HT-29 (cell line): ENCODE measurements at regions not wholly inside any gene's neighbourhood (a gene's known extent, or its start where the extent isn't known, plus 50 kb on each side); places are given as distances from the start of the nearest gene placed in this dataset.

Source experiments
- DNase-seq: peaks from one replicate; pipeline ENCODE4 v3.0.0-alpha.2; 2015; ENCODE audit warnings: low spot score

DNA sequence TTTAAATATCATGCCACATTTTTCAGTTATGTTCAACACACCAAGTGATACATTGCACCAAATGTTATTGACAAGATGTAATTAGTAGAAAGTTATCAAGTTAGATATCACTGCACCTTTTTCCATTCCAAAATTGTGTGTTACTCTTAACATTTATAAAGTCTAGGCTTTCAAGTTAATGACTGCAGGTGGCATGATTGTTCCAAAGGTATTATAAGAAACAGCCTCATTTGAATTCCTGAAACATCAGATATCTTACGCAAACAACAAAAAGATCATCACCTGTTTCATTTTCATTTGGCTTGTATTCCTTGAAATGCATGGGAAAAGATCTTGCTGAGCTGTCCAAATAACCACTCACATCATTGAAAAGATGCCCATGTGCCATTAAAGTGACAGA, 1528.2 kb upstream of the ZEB2 start:
- no peak for DNase-seq

DNA sequence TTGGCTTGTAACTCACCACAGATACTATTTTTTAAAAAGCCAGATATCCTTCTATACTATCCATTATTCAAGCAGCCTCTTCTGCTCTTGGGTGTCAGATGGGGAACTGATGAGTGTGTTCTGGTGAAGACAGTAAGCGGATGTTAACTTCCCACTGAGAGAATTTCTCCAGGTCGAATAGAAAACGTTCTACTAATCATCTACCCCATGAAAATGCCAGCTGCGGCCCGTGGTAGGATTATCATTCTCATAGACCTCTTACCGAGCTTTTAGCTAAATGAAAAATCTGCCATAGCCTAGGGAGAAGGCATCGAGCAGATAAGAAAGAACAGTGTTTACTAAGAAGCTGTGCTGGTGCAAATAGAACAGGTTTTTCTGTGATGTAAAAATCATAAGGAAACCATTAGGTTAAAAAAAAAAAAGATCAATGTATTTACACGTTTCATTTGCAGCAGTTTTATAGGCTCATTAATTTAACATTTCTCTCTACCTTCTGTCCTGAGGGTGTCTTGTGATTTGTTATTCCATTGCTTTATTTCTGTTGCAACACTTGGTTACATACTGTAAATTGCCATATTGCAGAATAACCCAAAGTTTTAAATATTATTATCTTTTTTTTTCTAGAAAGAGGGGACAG, 1521.5 kb upstream of the ZEB2 start:
- no peak for DNase-seq

DNA sequence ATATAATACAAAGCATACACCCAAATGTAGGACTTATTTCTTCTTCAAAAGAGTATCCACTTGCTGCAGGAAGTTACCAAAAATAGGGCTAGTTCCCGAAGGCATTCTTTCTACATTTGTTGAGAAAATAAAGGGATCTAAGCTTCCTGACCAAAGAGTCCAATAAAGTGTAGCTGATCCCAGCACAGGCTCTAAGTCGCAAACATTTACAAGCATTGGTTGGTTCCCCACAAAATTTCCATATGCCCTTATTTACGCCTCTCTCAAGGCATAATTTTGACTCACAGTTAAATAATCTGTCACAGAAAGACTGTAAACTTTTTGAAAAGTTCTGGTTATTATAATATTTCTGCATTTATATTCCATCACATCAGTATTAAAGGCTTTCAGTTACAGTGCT, 1520.1 kb upstream of the ZEB2 start:
- DNase-seq: no peak

DNA sequence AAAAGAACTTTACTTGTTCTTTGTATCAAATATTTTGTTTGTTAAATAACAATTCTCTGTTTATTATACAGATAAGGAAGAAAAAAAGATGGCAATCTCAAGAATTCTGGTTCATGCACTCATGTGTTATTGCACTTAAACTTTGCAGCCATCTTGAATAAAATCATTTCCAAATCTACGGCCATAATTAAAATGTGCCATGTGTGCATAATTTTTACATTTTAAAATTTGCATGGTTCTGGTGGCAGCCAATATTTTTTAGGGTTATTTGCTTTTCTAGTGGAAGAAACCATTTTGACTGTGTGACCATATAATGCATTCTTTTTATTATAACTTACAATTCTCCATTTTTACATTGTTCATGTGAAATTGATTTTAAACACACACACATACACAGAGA, 1518.1 kb upstream of the ZEB2 start:
- DNase-seq: no peak

DNA sequence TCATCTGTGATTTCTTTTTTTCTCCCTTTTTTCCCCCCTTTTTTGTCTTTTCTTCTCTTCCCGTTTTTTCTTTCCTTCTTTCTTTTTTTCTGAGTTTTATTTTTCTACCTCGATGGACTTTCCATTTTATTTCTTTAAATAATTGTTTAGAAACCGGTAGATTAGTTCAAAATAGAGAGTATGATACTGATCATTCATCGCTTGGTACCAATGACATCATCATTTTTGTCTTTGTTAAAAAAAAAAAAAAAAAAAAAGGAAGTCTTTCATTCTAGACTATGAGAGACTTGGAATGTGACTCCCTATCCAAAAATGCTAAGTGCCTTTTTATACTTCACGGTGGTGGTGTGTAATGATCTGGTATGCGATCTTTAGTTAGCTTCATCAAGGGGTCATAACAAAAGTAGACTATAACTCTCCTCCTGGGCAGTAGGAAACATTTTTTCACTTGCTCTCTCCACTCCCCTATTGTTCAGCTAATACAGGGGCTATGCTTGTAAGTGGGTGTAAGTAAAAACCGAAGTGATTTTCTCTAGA, 1517.5 kb upstream of the ZEB2 start:
- DNase-seq: no peak

DNA sequence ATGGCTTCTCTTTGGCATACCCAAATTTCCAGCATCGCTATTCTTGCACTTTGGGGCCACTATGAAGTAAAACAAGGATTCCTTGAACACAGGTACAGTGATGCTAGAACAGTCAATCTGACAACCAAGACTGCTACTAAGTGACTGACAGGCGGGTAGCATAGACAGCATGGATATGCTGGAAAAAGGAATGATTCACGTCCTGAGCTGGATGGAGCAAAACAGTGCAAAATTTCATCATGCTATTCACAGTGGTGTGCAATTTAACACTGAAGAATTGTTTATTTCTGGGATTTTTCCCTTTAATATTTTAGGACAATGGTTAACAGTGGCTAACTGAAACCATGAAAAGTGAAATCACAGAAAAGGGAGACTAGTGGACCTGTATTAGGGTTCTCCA, 1511.2 kb upstream of the ZEB2 start:
- no peak for DNase-seq

DNA sequence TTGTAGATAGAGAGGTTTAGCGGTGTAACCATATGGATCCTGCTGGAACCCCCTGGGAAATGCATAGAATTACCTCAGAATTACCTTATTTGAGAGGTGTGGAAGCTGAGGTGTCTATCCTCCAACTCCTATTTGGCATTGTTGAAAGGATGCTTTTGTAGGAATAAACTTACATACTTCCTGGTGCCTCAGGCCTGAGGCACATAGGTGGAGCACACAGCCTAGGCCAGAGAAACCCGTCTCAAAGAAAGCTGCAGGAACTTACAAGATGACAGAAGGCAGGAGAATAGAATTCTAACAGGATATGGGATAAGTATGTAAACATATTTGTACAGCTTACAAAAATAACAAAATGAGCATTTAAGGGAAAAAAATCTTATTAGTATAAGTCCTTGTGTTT, 1507.2 kb upstream of the ZEB2 start:
- DNase-seq: no peak

DNA sequence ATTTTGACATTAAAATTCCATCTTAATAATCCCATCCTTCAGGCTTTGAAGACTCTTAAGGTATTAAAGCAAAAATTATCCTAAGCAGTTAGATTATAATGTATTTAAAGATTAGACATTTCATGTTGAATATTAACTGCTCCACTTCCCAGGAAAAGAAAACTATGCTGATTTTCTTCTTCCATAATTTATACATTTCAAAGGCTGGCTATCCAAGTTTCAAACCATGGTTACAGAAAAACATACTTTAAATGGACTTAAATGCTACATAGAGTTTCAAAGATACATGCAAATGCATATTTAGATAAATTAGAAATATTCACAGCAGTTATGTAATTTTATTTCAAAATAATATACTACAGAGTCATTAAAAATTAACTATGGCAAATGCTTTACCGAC, 1505.6 kb upstream of the ZEB2 start:
- no peak for DNase-seq

DNA sequence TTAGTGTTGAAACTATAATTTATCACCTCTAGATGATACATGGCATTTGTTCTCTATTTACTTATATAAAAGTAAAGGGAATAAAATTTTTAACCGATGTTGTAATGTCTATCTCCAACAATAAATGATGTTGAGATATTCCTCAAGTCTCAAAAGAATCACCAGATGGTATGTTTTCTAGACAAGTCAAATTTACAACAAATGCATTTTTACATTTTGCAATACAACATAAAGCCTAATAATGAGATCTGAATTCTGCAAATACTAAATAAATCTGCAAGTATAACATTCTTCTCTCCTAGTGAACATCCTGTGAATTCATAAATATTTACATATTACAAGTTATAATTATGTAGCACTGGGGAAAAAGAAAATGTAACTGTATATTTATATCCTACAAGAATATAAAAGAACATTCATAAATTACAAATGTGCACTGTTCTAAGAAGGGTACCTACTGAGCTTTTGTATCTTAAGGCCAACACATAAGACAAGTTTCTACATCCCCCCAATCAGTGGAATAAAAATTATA, 1504.4 kb upstream of the ZEB2 start:
- no peak for DNase-seq

DNA sequence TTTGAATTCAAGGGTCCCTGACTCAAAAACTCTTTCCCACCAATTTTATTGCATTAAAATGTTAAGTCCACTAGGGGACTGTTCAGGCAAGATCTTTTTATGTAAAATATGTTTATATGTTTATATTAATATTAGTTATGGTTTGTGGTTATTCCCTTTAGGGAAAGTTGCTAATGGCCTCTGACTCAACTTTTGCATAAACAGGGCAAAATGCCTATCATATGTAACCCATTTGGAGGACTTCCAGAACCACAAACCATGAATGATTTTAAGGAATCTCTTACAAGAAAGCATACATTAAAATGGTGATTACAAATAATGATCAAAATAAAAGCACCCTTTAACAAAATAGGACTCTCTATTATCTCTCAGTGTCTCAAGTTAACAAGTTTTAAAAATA, 1484.5 kb upstream of the ZEB2 start:
- DNase-seq: no peak

DNA sequence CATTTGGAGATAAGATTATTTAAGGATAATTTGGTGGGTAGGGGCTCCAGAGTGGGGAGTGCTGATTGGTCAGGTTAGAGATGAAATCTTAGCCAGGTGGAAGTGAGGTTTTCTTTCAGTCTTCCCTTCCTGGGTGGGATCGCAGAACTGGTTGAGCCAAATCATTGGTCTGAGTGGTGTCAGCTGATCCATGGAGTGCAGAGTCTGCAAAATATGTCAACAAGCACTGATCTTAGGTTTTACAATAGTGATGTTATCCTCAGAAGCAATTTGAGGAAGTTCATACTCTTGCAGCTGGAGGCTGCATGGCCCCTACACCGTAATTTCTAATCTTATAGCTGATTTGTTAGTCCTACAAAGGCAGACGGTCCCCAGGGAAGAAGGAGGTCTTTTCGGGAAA, 1483.4 kb upstream of the ZEB2 start:
- DNase-seq: no peak

DNA sequence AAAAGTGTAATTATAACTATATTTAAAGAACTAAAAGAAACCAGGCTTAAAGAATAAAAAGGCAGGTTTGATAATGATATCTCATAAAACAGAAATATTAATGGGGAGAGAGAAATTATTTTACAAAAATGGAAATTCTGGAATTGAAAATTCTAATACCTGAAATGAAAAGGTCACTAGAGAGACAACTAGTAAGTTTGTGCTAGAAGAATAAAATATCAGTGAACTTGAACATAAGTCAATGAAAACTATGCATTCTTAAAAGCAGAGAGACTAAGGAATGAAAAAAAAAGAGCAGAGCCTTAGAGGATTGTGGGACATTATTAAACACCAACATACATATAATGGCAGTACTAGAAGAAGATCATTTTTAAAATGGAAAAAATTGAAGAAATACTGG, 1475.0 kb upstream of the ZEB2 start:
- DNase-seq: no peak

DNA sequence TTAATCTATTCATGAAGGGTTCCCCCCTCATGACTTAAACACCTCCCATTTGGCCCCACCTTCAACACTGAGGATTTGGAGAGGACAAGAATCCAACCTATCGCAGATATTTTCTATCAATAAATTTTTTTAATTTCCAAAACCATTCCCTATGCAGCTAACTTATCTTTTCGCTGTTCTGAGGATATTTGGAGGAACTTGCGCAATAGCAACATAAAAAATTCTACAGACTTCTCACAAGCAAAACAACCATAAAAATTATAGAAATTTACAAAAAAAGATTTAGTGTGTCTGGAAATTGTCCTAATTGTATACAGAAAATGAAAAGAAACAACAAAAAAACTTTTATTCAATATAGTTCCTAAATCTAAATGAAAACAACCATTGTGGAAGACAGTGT, 1472.7 kb upstream of the ZEB2 start:
- DNase-seq: no peak

DNA sequence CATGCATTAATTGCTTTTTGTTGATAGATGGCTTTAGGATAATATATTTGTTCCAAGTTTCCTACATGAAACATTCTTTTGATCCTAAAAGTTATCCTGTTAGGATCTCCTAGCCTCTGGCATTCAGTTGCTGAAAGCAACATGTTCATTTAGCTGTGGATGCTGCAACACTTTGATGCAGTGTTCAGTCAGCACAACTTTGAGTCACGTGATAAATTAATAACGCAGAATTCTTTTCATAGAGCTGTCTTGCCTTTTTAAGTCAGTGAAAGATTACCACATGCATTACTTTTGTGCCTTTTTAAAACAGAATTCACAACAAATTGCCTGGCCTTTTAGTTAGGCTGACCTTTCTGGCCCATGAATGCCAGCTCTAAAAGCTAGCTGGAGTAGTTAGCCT, 1467.9 kb upstream of the ZEB2 start:
- no peak for DNase-seq

DNA sequence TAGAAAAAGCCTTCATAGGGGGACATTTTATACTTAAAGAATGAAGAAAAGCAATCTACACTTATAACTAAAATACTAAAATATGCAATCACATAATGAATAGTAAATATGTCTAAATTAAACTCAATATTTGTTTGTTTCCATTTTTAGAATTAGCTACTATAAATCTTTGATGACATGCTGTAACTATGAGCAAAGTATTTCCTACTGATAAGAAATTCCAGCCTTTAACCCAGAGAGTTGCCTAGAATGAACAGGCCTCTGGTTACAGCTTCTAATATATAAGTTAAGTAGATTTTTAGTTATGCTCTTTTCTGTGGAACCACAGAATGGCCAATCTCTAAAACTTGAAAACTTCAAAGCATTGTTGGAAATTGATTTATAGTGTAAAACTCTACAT, 1465.6 kb upstream of the ZEB2 start:
- DNase-seq: no peak

DNA sequence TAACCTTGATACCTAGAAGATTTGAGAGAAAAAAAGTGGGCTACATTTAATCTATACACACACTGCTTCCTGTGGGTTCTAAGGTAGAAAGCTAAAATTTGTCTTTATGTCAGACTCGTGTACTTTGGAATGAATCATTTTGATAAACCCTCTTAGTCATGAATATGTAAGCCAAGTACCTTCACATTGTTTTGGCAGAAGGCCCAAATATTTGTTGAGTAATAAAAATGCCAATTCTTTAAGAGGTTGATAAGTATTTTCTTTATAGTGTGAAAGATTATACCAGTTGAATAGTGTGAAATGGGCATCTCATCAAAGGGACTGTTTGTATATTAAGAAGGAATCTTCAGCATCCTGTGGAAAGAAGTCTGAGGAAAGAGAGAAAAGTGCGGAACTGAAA, 1464.7 kb upstream of the ZEB2 start:
- peak; percentile 73 for DNase-seq

DNA sequence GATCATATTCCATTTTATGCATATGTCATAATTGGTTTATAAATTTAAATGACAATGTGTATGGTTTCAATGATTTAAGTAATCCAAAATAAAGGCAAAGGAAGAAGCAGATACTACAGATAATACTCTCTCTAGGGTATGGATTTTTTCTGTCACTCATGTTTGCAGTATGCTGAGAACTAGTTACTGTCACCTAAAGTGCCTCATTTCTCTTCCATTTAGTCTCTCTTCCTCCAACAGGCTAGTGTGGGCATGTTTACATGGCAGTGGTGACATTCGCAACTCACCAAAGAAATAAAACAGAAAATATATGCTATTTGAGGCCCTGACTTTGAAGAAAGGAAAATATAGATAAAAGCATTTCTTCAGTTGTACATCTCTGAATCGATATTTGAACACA, 1460.4 kb upstream of the ZEB2 start:
- DNase-seq: no peak

DNA sequence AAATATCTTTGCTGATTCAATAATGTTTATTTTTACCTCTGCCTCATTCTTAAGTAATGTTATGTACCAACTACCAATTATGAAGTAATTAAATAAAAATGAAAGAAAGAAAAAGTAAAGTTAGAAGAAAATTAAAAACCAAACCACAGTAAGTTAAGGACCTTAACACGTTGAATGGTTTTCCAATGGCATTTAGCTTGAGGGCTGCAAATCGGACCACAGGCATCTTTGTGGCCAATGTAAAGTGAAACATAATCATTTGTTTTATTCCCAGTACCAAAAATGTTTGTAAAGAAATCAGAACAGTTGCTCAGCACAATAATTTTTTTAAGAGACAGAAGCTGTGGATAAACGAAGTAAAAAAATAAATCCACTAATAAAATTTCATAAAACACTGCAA, 1455.5 kb upstream of the ZEB2 start:
- DNase-seq: no peak

DNA sequence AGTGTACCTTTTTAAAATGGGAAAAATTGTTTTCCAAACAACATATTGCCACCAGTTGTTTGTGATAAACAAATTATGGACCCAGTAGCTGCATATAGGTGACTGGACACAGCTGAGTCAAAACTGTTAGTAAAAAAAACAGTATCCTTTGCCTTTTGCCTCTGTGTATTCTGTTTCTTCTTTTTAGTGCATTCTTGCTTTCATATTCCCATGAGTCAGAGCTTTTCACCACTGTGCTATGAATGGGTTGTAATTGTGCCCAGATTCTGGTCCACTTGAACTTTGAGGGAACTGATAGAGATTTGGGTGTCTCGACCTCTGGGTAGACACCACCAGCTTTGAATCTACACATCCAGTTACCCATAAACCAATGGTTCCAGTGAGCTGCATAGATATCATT, 1441.9 kb upstream of the ZEB2 start:
- no peak for DNase-seq

DNA sequence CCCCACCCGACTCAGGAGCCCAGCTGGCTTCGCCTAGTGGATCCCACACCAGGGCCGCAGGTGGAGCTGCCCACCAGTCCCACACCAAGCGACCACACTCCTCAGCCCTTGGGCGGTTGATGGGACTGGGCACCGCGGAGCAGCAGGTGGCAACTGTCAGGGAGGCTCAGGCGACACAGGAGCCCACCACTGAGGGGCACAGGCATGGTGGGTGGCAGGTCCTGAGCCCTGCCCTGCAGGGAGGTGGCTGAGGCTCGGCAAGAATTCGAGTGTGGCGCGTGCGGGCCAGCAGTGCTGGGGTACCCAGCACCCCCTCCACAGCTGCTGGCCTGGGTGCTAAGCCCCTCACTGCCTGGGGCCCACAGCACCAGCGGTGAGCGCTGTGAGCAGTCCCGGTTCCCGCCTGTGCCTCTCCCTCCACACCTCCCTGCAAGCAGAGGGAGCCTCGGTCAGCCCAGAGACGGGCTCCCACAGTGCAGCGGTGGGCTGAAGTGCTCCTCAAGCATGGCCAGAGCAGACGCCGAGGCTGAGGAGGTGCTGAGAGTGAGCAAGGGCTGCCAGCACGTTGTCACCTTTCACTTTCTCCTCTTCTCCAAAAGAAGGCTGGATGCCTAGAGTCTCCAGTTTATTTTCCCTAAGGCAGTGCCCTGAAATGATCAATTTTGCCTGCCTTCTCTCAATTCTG, 1440.7 kb upstream of the ZEB2 start:
- no peak for DNase-seq

DNA sequence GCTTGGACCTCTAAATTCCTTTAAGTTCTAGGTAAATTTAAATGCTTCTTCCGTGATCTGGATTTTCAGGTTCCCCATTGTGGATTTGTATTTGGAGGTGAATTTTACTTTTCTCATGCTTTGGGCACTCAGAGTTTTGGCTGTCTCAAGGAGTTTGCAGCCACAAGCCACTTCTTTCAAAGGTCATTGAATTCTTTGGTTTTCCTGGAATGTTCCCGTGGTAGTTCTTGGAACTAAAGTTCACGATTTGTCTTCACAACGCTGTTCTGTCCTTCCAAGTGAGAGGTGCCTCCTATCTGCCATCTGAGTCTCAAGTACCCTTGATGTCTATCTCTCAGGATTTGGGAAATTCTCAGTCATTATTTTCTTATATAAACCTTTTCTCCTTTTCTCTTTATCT, 1438.7 kb upstream of the ZEB2 start:
- DNase-seq: no peak

DNA sequence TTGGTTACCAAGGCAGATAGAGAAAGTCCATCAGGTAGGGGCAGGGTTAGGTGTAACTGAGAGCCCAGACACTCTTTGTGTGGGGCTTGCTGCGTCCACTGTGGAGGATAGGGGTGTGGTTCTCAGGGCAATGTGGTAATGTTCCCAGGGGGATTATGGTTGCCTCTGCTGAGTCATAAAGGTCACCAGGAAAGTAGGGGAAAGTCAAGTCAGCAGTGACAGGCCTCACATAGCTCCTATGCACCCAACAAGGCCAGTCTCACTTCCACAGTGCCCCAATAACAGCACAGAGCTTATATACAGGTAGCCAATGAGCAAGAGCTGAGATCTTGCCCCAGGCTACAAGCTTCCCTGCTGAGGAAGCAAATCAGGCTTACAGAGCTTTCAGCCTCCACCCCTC, 1438.0 kb upstream of the ZEB2 start:
- no peak for DNase-seq

DNA sequence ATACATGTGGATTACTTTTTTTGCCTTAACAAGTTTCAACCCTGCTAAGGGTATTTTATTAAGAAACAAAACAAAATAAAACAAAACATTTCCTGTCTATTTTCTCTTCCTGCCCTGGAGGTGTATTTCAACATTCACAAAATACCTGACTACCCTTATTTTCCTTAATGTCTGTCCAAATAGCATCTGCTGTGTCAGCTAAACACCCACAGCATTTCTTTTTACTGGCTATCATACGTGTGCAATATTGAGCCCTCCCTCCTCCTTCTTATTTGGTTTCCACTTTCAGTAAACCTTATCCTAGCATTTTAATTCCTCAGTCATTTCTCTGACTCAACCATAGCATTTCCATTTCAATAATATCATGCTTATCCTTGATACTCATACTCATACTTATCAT, 1420.0 kb upstream of the ZEB2 start:
- DNase-seq: no peak
